ENCODE measurements at regions not wholly inside any gene's neighbourhood (a gene's known extent, or its start where the extent isn't known, plus 50 kb on each side); places are given as distances from the start of the nearest gene placed in this dataset.

GRCh38 chr5:116892993-116893392, 318.4 kb upstream of the SEMA6A start:
- TF ChIP-seq, protein P1, sequence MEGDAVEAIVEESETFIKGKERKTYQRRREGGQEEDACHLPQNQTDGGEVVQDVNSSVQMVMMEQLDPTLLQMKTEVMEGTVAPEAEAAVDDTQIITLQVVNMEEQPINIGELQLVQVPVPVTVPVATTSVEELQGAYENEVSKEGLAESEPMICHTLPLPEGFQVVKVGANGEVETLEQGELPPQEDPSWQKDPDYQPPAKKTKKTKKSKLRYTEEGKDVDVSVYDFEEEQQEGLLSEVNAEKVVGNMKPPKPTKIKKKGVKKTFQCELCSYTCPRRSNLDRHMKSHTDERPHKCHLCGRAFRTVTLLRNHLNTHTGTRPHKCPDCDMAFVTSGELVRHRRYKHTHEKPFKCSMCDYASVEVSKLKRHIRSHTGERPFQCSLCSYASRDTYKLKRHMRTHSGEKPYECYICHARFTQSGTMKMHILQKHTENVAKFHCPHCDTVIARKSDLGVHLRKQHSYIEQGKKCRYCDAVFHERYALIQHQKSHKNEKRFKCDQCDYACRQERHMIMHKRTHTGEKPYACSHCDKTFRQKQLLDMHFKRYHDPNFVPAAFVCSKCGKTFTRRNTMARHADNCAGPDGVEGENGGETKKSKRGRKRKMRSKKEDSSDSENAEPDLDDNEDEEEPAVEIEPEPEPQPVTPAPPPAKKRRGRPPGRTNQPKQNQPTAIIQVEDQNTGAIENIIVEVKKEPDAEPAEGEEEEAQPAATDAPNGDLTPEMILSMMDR (IDR thresholded peaks at IDR 0.05; ENCODE audit: unreplicated experiment): no peak
- Mint-ChIP-seq H3K36me3 (ENCODE audit: insufficient read depth, unreplicated experiment) (no peaks in the 10 kb centered on the region), H3K9me3 (ENCODE audit: low read depth, unreplicated experiment) (no peaks in the 10 kb centered on the region), H3K4me3 (ENCODE audit: low read depth, unreplicated experiment) (no peak overlapping the region), H3K27me3 (ENCODE audit: unreplicated experiment) (no peaks in the 10 kb centered on the region), H3K4me1 (ENCODE audit: low read depth, unreplicated experiment) (no peaks in the 10 kb centered on the region), H3K27ac (ENCODE audit: unreplicated experiment) (no peak overlapping the region)
- CTCF ChIA-PET: interaction anchor here (1.5 kb wide), 1 partner anchor 17 kb away, joined by 3 read pairs; no protein-coding TSS in a partner anchor
- intact Hi-C loops (cut with micrococcal nuclease; ENCODE audit: unreplicated experiment): no loop called here
- DNase-seq: no peak
- no TSS peak for BruUV-seq (replicated peaks)

GRCh38 chr5:116887104-116887503, 312.5 kb upstream of the SEMA6A start:
- CTCF ChIA-PET: no interaction called here
- no peaks in the 10 kb centered on the region for H3K27me3 Mint-ChIP-seq (ENCODE audit: unreplicated experiment)
- no peaks in the 10 kb centered on the region for H3K9me3 Mint-ChIP-seq (ENCODE audit: low read depth, unreplicated experiment)
- H3K4me1 Mint-ChIP-seq (ENCODE audit: low read depth, unreplicated experiment): no peaks in the 10 kb centered on the region
- H3K27ac Mint-ChIP-seq (ENCODE audit: unreplicated experiment): no peak overlapping the region
- TF ChIP-seq, protein P1 (IDR thresholded peaks at IDR 0.05; ENCODE audit: unreplicated experiment): no peak
- intact Hi-C loops (cut with micrococcal nuclease; ENCODE audit: unreplicated experiment): no loop called here
- no peak for DNase-seq
- no TSS peak for BruUV-seq (replicated peaks)
- H3K36me3 Mint-ChIP-seq (ENCODE audit: insufficient read depth, unreplicated experiment): no peaks in the 10 kb centered on the region
- no peak overlapping the region for H3K4me3 Mint-ChIP-seq (ENCODE audit: low read depth, unreplicated experiment)

- Mint-ChIP-seq H3K36me3 (ENCODE audit: insufficient read depth, unreplicated experiment) (no peaks in the 10 kb centered on the region), H3K4me1 (ENCODE audit: low read depth, unreplicated experiment) (no peaks in the 10 kb centered on the region), H3K9me3 (ENCODE audit: low read depth, unreplicated experiment) (no peaks in the 10 kb centered on the region), H3K27me3 (ENCODE audit: unreplicated experiment) (no peaks in the 10 kb centered on the region), H3K27ac (ENCODE audit: unreplicated experiment) (no peak overlapping the region), H3K4me3 (ENCODE audit: low read depth, unreplicated experiment) (no peak overlapping the region)
- intact Hi-C loops (cut with micrococcal nuclease; ENCODE audit: unreplicated experiment): no loop called here
- TF ChIP-seq, protein P1 (IDR thresholded peaks at IDR 0.05; ENCODE audit: unreplicated experiment): no peak
- CTCF ChIA-PET: no interaction called here
- BruUV-seq (replicated peaks): no TSS peak
- no peak for DNase-seq
These were observed 311.2 kb upstream of the SEMA6A start for GRCh38 chr5:116885825-116886224.

DNA sequence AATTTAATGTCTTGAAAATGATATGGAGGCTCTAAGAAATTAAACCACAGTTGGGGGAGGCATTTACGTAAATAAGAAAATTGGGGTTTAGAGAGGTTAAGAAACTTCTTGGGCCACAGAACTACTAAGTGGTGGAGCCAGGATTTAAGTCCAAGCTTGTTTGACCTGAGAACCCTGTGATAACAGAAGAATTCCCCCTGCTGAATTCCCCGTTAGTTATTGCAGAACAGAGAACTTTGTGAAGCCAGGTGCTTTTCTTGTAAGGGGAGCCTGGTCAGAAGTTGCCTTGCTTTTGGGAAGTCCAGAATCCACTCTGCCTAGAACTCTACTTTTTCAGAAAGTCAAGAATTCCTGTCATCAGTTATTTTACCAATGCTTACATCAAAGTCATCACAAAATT, 309.3 kb upstream of the SEMA6A start:
- BruUV-seq (replicated peaks): no TSS peak
- TF ChIP-seq, protein P1 (IDR thresholded peaks at IDR 0.05; ENCODE audit: unreplicated experiment): no peak
- H3K27ac Mint-ChIP-seq (ENCODE audit: unreplicated experiment): no peak overlapping the region
- H3K4me3 Mint-ChIP-seq (ENCODE audit: low read depth, unreplicated experiment): no peak overlapping the region
- CTCF ChIA-PET: no interaction called here
- intact Hi-C loops (cut with micrococcal nuclease; ENCODE audit: unreplicated experiment): no loop called here
- no peaks in the 10 kb centered on the region for H3K9me3 Mint-ChIP-seq (ENCODE audit: low read depth, unreplicated experiment)
- no peak for DNase-seq
- no peaks in the 10 kb centered on the region for H3K4me1 Mint-ChIP-seq (ENCODE audit: low read depth, unreplicated experiment)
- no peaks in the 10 kb centered on the region for H3K27me3 Mint-ChIP-seq (ENCODE audit: unreplicated experiment)
- no peaks in the 10 kb centered on the region for H3K36me3 Mint-ChIP-seq (ENCODE audit: insufficient read depth, unreplicated experiment)
